Tibial nerve (tissue), 4 donors: ENCODE measurements at regions not wholly inside any gene's neighbourhood (a gene's known extent, or its start where the extent isn't known, plus 50 kb on each side); places are given as distances from the start of the nearest gene placed in this dataset.
"Not testable (repeated sequence)": the region's sequence is repeated elsewhere in the genome, so short reads cannot be mapped to it uniquely, and the experiment has no call there.

Experiments used
- DNase-seq, 2 donors: peaks; one replicate each; pipeline ENCODE4 v3.0.0-alpha.2; 2019; ENCODE audit warnings: low spot score in 2 of 2
- H3K27ac ChIP-seq, 4 donors: fragments of 200-600 bp; sonication (generic) in 3 of 4; one replicate each; pipeline ENCODE4 v1.5.1; 2017 to 2019; ENCODE audit warnings: mild to moderate bottlenecking in 1 of 4
- H3K27me3 ChIP-seq, 2 donors: fragments of 200-600 bp; sonication (generic) in 1 of 2; one replicate each; pipeline versions ENCODE4 v1.5.1 to v1.6.0; 2017 to 2019
- H3K36me3 ChIP-seq, 3 donors: fragments of 200-600 bp; sonication (generic); one replicate each; pipeline ENCODE4 v1.5.1; 2018 to 2019
- H3K4me1 ChIP-seq, 4 donors: fragments of 200-600 bp; sonication (generic) in 3 of 4; one replicate each; pipeline ENCODE4 v1.5.1; 2017 to 2019
- H3K4me3 ChIP-seq, 4 donors: fragments of 200-600 bp; sonication (generic) in 3 of 4; one replicate each; pipeline ENCODE4 v1.5.1; 2017 to 2019; ENCODE audit warnings: mild to moderate bottlenecking in 1 of 4, moderate library complexity in 1 of 4
- H3K9me3 ChIP-seq, 4 donors: fragments of 200-600 bp; sonication (generic) in 3 of 4; one replicate each; pipeline ENCODE4 v1.5.1; 2017 to 2019
- EP300 ChIP-seq, 2 donors: sonication (generic); formaldehyde crosslinking; IDR thresholded peaks; one replicate each; pipeline ENCODE4 v1.6.1; 2017; ENCODE audit warnings: antibody characterized with exemption in 2 of 2, mild to moderate bottlenecking in 1 of 2
- POLR2A ChIP-seq, 2 donors: fragments of 450-650 bp; IDR thresholded peaks; one replicate each; pipeline ENCODE4 v1.6.1; 2017; ENCODE audit warnings: antibody characterized with exemption in 2 of 2, mild to moderate bottlenecking in 2 of 2, moderate library complexity in 2 of 2
- WGBS, 2 donors: methylation state at CpG; one replicate each; pipeline ENCODE4 v1.1.5; 2018; 5-methylcytosine and 5-hydroxymethylcytosine counted together
- TF ChIP-seq, protein P1 (sequence below), 5 experiments: fragments of 200-600 bp in 3 of 5; fragments of 450-650 bp in 2 of 5; sonication (generic) in 3 of 5; IDR thresholded peaks; one replicate each; pipeline ENCODE4 v1.5.1; 2016 to 2019; ENCODE audit warnings: antibody characterized with exemption in 5 of 5, mild to moderate bottlenecking in 3 of 5, moderate library complexity in 2 of 5

DNA sequence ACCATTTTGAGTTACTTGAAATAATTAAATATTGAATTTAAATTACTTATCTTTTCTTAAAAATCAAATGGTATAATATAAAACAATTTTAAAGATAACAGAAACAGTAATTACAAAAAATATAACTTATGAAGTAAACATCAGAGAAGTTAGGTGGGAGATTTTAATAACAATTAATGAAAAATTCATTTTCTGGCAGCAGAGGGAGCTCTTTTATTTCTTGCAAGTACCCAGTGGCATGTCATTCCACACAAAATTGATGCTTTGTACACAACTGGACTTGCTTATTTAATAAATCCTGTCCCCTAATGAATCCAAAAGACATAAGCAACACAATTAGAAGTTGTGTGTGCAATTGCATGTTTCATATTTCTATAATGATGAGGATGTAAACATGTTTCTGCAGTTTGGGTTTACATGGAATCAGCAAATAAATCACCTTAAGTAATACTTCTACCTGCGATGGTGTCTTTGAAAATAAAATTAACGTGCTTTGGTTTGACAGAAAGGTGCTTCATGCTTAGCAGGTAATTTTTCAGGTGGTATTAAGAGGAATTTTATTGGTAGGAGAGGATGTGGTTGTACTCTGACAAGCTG lies 861.3 kb downstream of the ZPLD1 start:
- Histone ChIP-seq H3K9me3 (no peaks in the 10 kb centered on the region), H3K27me3 (no peaks in the 10 kb centered on the region), H3K36me3 (no peaks in the 10 kb centered on the region), H3K4me3 (no peak overlapping the region), H3K4me1 (peaks cover 0 to 4% (median 0%) of the 10 kb centered on the region in 4 donors), H3K27ac (no peak overlapping the region)
- 65 to 83% methylated on average over 2 of the region's 2 CpGs for WGBS, 2 donors
- TF ChIP-seq, protein P1, sequence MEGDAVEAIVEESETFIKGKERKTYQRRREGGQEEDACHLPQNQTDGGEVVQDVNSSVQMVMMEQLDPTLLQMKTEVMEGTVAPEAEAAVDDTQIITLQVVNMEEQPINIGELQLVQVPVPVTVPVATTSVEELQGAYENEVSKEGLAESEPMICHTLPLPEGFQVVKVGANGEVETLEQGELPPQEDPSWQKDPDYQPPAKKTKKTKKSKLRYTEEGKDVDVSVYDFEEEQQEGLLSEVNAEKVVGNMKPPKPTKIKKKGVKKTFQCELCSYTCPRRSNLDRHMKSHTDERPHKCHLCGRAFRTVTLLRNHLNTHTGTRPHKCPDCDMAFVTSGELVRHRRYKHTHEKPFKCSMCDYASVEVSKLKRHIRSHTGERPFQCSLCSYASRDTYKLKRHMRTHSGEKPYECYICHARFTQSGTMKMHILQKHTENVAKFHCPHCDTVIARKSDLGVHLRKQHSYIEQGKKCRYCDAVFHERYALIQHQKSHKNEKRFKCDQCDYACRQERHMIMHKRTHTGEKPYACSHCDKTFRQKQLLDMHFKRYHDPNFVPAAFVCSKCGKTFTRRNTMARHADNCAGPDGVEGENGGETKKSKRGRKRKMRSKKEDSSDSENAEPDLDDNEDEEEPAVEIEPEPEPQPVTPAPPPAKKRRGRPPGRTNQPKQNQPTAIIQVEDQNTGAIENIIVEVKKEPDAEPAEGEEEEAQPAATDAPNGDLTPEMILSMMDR (IDR thresholded peaks at IDR 0.05), result no peak
- no peak for TF ChIP-seq EP300 (IDR thresholded peaks at IDR 0.05)
- no peak for TF ChIP-seq POLR2A (IDR thresholded peaks at IDR 0.05)
- no peak for DNase-seq

DNA sequence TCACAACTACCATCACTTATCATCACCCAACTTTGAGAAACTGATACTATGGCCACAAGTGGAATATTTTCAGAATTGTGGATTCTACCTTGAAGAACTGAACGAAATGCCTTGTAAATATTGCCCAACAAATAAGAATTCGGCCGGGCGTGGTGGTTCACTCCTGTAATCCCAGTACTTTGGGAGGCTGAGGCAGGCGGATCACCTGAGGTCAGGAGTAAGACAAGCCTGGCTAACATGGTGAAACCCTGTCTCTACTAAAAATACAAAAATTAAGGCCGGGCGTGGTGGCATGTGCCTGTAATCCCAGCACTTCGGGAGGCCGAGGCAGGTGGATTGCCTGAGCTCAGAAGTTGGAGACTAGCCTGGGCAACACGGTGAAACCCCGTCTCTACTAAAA lies 862.7 kb downstream of the ZPLD1 start:
- DNase-seq, H3K36me3 ChIP-seq, H3K4me3 ChIP-seq, H3K9me3 ChIP-seq, H3K27me3 ChIP-seq, H3K4me1 ChIP-seq, H3K27ac ChIP-seq: not testable (repeated sequence)
- WGBS, 2 donors, result 95% methylated on average over 11 of the region's 11 CpGs

DNA sequence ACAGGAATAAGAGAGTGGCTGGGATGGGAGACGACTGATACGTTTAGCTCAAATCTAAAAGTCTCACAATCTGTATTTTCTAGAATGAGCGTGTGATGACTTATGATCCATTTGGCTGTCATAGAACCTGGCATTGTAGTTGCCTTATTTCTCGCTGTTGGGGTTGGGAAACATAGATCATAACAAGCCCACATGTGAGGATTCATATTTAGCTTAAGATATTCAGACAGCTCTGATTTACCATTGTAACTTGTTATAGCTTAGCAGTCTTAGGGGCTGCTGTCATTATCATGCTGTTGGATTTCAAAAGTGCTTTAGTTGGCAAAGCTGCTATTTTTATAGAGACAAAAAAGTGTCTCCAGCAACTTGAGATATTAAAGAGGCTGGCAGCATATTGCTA lies 871.3 kb downstream of the ZPLD1 start:
- H3K4me1 ChIP-seq, result no peaks in the 10 kb centered on the region
- no peaks in the 10 kb centered on the region for H3K36me3 ChIP-seq
- 79% methylated on average over 4 of the region's 4 CpGs for WGBS, 2 donors
- no peak overlapping the region for H3K4me3 ChIP-seq
- no peaks in the 10 kb centered on the region for H3K9me3 ChIP-seq
- no peak overlapping the region for H3K27ac ChIP-seq
- TF ChIP-seq, protein P1 (IDR thresholded peaks at IDR 0.05), result no peak
- no peak for TF ChIP-seq POLR2A (IDR thresholded peaks at IDR 0.05)
- no peak for TF ChIP-seq EP300 (IDR thresholded peaks at IDR 0.05)
- no peaks in the 10 kb centered on the region for H3K27me3 ChIP-seq
- DNase-seq, result no peak

DNA sequence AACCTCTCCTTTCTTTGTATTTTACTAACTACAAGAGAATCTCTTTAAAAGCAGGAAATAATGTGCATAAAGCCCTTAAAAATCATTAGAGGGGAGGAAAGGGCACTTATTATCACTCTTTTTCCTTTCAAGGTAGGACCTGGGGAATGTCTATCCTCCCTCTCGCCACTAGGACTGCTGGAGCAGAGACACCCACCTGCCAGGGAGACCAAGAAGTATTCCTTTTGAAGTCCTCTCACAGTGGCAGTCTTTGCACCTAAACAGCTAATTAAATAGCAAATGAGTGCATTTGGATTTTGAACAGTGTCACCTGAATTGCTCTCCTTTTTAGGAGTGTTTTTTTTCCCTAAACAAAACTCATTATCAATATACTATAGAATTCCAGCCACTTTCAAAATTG lies 874.1 kb downstream of the ZPLD1 start:
- WGBS, 2 donors, result 58 to 75% methylated on average over 1 of the region's 1 CpG

DNA sequence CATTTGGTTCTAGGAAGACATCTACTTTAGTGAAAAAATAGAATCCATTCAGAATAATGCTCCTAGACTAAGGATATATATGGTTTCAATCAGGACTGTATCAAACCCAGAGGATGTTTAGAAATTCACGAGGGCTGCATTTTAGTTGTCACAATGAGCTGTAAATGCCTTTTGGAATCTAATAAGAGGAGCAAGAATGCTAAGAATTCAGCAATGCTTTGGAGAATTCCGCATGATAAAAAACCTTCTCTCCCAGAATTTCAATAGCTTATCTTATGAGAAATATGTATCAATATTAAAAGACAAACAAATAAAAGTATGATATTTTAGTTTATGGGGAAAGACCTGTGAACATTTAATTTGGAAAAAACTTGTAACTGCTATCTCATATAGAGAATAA lies 885.1 kb downstream of the ZPLD1 start:
- Histone ChIP-seq H3K4me1 (no peaks in the 10 kb centered on the region), H3K27ac (no peak overlapping the region), H3K4me3 (no peak overlapping the region), H3K9me3 (no peaks in the 10 kb centered on the region), H3K27me3 (no peaks in the 10 kb centered on the region), H3K36me3 (no peaks in the 10 kb centered on the region)
- 19 to 25% methylated on average over 2 of the region's 2 CpGs for WGBS, 2 donors
- DNase-seq, result no peak
- TF ChIP-seq POLR2A (IDR thresholded peaks at IDR 0.05) (no peak), EP300 (IDR thresholded peaks at IDR 0.05) (no peak)
- TF ChIP-seq, protein P1 (IDR thresholded peaks at IDR 0.05), result no peak

More for the DNA sequence above, 874.1 kb downstream of the ZPLD1 start:
- Histone ChIP-seq H3K4me3 (no peak overlapping the region), H3K9me3 (no peaks in the 10 kb centered on the region), H3K27me3 (no peaks in the 10 kb centered on the region), H3K36me3 (no peaks in the 10 kb centered on the region), H3K27ac (no peak overlapping the region), H3K4me1 (no peaks in the 10 kb centered on the region)
- TF ChIP-seq EP300 (IDR thresholded peaks at IDR 0.05), result no peak
- TF ChIP-seq POLR2A (IDR thresholded peaks at IDR 0.05), result no peak
- TF ChIP-seq, protein P1 (IDR thresholded peaks at IDR 0.05), result no peak
- no peak for DNase-seq
